Body of pancreas (tissue), 4 donors: ENCODE measurements at regions not wholly inside any gene's neighbourhood (a gene's known extent, or its start where the extent isn't known, plus 50 kb on each side); places are given as distances from the start of the nearest gene placed in this dataset.

Experiments
- POLR2A ChIP-seq, 3 donors: fragments of 450-650 bp; IDR thresholded peaks; one replicate each; pipeline ENCODE4 v1.6.1; 2016; ENCODE audit warnings: antibody characterized with exemption in 3 of 3, mild to moderate bottlenecking in 2 of 3
- TF ChIP-seq, protein P1 (sequence below), 7 experiments: fragments of 450-650 bp in 4 of 7; fragments of 200-600 bp in 3 of 7; sonication (generic) in 3 of 7; IDR thresholded peaks; one replicate each; pipeline ENCODE4 v1.5.1; 2016 to 2019; ENCODE audit warnings: antibody characterized with exemption in 7 of 7

DNA sequence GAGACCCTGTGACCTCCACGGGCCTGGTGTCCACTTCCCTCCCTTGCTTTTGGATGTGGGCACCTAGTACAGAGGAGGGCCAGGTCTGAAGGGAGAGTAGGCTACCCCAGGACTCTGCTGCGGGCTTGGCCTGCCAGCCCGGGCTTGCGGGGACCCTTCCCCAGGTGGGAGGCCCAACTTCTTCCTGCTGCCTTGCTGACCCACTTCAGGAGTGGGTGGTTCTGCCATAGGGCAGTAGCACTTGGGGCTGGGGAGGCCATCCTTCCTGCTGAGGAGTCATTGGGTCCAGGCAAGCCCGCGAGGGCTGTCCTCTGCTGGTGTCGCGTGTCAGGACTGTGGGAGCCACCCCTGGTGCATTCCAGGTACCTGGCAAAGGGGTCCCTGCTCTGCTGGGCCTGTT, 1250.0 kb downstream of the BRD1 start:
- no peak for TF ChIP-seq POLR2A (IDR thresholded peaks at IDR 0.05)
- TF ChIP-seq, protein P1, sequence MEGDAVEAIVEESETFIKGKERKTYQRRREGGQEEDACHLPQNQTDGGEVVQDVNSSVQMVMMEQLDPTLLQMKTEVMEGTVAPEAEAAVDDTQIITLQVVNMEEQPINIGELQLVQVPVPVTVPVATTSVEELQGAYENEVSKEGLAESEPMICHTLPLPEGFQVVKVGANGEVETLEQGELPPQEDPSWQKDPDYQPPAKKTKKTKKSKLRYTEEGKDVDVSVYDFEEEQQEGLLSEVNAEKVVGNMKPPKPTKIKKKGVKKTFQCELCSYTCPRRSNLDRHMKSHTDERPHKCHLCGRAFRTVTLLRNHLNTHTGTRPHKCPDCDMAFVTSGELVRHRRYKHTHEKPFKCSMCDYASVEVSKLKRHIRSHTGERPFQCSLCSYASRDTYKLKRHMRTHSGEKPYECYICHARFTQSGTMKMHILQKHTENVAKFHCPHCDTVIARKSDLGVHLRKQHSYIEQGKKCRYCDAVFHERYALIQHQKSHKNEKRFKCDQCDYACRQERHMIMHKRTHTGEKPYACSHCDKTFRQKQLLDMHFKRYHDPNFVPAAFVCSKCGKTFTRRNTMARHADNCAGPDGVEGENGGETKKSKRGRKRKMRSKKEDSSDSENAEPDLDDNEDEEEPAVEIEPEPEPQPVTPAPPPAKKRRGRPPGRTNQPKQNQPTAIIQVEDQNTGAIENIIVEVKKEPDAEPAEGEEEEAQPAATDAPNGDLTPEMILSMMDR (IDR thresholded peaks at IDR 0.05) = no peak
